ENCODE measurements at regions not wholly inside any gene's neighbourhood (a gene's known extent, or its start where the extent isn't known, plus 50 kb on each side); places are given as distances from the start of the nearest gene placed in this dataset.

- DNase-seq, result no peak
These were observed 558.7 kb downstream of the BRD1 start for GRCh38 chr22:49268924-49269323.

DNA sequence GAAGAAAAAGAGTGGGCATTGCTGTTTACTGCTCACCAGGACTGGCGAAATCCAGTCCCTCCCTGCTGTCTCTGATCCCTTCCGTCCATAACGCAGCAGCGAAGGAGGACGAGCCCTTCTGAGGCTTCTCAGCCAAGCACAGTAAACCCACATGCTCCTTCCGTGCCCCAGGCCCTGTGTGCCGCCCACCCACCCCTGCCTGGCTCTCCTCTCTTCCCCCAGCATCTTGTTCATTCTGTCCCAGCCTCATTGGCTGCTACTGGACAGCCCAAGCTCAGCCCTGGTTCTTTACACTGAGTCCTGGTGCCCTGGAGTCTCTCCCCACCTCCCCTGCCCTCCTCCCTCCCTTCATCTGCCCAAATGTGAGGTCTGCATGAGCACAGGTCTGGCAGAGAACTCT, 559.7 kb downstream of the BRD1 start:
- DNase-seq, result no peak

DNA sequence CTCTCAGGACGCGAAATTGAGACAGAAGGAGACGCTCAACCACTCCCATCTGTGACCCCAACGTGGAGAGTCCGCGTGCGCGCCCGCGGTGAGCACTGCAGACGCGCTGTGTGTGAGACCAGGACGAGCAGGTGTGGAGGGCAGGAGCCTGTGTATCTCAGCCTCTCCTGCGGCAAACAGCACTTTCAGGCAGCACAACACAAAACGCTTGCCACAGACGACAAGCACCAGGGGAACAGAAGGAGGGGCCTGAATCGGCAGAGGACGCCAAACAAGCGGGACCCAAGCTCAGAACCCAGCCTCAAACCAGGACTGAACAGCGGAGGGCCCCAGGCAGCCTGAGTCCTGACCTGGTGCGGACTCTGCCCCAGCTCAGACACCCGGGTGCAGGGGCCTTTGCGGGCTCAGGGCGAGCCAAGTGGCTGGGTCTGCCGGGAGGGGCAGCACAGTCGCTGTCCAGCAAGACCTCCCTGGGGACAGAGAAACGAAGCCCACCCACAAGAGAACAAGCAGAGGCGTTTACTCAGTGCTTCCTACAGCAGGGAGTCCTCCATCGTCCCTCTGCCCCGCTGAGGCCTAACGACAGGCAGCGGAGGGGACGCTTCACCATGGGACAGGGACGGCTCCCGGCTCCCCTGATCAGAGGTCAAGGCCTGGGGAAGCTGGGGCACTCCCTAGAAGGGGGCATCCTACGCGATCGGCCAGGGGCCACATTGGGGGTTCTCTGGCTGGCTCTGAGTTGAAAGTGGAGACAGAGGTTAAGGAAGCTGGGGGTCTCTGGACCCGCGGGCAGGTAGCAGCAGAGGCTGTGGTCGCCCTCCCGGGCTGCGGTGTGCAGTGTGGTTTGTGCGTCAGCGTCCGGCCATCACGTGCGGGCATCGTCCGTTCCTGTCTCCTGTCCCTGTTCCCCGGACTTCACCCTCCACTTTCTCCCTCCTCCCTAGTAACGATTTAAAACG, 560.8 kb downstream of the BRD1 start:
- DNase-seq, result no peak

GRCh38 chr22:49264696-49265095, 563.0 kb downstream of the BRD1 start:
- DNase-seq, result no peak

GRCh38 chr22:49263101-49263500, 564.6 kb downstream of the BRD1 start:
- DNase-seq, result no peak

DNA sequence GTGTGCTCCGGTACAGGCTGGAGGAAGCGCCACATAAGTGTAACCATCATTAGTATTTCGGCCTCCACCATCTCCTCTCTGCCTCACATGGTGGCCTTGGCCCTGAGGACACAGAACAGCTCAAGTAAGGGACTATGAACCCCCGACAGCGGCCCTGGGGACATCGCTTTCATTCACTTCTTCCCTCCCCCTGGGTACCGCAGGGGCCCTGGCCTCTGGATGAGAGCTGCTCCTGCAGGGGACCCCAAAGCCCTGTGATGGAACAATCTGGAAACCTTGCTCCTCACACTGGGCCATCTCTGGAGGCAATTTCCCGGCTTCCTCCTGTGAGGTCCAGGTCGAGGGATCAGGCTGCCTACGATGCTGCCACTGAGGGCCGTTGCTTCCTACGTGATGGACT, 565.5 kb downstream of the BRD1 start:
- DNase-seq, result no peak

DNA sequence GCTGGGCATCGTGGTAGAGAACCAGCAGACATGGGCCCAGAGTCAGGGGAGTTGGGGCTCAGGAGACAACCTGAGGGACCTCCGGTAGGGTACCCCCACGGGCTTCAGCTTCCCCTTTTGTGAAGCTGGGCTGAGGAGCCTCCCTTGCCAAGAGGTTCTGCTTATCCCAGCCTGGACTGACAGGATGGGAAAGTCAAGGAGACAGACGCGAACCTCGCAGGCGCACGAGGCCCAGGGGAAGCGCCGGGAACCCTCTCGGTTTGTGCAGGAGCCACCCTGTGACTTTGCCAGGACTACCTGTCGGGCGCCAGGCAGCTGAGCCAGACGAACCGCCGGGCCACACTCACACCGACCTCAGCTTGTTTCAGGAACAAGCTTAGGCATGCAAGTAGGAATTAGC, 566.1 kb downstream of the BRD1 start:
- DNase-seq, result no peak

- no peak for DNase-seq
These were observed 566.7 kb downstream of the BRD1 start for GRCh38 chr22:49260681-49261580.

GRCh38 chr22:49259839-49260615, 567.6 kb downstream of the BRD1 start:
- DNase-seq, result no peak

- no peak for DNase-seq
These were observed 569.3 kb downstream of the BRD1 start for GRCh38 chr22:49258107-49259010.

GRCh38 chr22:49257551-49257961, 570.1 kb downstream of the BRD1 start:
- DNase-seq, result no peak

DNA sequence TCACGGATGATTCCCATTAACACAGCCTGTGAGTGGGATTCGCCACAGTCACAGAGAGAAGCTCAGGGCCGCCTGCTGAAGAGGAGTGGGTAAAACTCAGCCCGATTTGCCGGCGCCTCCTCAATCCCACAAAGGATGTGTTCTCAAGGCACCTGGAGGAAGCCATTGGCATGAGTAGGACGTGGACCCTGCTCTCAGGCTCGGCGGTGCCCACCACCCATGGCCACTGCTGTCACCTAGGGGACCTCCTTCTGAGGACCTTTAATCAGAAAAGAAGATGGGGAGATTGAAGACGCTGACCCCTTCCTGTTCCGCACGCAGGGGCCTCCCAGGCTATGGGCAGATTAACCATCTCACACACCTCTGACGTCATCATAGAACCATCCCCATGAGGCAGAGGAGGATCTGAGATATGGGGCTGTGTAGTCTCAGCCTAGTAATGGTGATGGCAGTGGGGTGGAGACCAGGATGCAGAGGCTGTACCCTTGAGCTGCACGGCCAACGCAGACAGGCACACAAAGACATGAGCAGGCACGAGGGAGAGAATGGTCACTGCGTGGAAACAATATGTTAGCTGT, 571.8 kb downstream of the BRD1 start:
- no peak for DNase-seq

DNA sequence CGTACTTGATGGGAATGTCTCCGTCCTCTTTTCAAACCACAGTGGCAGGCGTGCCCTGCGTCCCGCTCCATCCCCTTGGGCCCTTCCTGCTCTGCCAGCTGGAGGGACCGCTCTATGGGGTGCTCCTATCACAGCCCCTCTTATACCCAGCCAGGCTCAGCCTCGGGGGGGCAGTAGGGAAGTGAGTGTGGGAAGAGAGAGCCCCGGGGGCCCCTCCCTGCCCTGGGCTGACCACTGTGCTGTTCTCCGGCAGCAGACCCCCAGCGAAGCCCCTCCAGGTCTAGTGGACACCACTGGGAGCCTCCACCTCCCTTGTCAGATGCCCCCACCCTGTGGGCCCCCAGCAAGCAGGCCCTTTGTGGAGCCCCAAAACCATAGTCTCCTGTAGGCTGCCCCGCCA, 572.5 kb downstream of the BRD1 start:
- DNase-seq, result no peak

DNA sequence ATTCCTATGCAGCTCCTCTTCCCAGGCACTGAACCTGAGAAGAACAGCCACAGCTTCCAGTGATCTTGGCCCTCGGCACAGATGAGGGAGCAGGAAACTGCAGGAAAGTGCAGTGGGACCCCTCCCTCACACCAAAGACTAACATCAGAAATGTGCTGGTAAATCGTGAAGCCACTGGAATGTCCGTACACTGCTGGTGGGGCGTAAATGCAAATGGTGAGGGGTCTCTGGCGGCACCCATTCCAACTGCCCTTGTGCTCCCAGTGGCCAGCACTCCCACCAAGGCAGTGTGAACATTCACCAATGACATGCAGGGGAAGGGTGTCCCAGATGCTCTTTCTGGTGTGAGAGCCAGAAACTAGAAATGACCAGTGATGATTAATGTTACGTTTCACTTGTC, 574.0 kb downstream of the BRD1 start:
- no peak for DNase-seq

DNA sequence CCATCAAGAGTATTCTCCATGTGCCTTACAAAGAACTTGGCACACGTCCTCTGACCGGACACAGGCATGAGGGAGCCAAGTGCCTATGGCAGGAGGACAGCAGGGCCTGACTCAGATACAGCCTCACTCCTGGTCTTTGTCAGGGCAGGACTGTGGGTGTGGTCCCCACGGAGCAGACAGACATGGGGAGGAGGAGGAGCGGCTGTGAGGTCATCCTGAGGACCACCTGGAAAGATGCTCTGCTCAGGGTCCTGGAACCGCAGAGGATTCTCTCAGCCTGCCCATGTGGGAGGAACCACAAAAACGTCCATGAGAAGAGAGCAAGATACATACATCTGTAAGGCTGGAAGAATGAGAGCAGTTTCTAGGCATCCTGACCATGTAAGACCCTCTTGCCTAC, 576.3 kb downstream of the BRD1 start:
- DNase-seq, result no peak

GRCh38 chr22:49247194-49247924, 580.3 kb downstream of the BRD1 start:
- no peak for DNase-seq

DNA sequence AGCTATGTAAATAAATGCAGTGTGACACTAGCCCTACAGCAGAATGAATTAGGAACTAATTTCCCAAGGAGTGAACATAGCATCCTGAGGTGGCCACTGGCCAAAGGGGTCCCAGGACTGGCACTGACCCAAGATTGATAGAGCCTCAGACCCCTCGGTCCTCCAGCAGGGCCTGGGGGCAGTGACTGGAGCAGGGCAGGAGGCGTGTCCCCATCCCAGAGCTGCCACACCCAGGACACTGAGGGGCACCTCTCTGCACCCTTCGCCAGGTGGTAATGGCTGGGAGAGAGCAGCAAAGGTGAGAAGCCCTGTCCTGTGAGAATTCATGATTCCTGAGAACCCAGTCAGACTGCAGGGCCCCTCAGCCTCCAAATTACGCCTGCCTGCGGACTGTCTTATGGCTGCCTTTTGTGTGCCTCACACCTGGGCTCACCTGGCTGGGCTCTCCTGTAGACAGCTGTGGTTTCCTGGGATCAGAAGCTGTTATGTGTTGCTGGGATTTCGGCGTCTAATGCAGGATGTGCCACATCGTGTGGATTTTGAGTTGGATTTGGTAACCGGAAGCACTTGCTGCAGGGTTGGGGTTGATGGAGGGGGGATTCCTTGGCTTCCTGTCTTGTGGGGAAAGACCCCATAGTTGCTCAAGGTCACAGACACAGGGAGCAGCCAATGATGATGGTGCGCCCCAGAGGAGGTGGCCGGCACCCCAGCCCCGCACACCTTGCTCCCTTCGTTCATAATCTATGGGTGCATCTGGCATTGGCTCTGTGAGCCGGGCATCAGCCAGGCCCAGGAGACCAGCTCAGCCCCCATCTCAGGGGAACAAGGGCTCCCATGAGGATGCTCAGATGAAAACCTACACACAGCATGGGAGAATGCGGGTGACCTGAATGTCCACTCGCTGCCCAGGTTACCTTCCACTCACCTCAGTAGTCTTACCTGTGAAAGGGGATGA, 582.9 kb downstream of the BRD1 start:
- no peak for DNase-seq

DNA sequence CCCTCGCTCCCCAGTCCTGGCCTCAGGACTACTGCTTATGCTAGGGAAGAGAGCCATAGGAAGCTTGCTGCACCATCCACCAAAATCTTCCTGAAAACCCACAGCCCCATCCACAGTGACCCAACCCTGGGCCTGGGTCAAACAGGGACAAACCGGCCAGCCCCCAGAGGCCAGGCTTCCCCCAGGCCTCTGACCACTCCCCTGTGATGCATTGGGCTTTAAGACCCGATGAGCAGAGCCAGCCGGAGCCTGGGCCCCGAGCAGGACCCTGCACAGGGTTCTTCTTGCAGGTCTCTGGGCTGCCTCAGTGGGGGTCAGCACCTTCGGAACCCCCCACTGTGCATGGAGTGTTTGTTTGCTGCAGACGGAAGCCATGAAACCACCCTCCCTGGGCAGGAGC, 583.7 kb downstream of the BRD1 start:
- DNase-seq, result no peak

GRCh38 chr22:49243335-49243734, 584.3 kb downstream of the BRD1 start:
- no peak for DNase-seq

GRCh38 chr22:49242480-49242879, 585.2 kb downstream of the BRD1 start:
- DNase-seq, result no peak
